ENCODE measurements at regions not wholly inside any gene's neighbourhood (a gene's known extent, or its start where the extent isn't known, plus 50 kb on each side); places are given as distances from the start of the nearest gene placed in this dataset.

DNA sequence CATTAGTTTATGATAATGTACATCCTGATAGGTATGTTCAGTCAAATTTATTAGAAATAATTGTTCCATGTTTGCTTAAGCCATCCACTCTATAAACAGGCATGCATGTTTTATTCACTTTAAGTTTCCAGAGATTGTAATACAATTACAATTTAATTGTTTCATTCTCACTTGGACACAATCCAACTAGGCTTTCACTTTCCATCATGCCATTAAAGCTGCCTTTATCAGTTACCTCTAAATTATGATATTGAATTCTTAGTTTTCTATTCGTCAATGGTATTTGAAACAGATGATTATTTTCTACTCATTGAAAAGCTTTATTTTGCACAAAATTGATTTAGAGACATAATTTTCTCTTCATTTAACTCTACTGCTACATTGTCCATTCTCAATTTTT, 1196.3 kb downstream of the RAPGEF2 start:
- TF ChIP-seq, protein P1, sequence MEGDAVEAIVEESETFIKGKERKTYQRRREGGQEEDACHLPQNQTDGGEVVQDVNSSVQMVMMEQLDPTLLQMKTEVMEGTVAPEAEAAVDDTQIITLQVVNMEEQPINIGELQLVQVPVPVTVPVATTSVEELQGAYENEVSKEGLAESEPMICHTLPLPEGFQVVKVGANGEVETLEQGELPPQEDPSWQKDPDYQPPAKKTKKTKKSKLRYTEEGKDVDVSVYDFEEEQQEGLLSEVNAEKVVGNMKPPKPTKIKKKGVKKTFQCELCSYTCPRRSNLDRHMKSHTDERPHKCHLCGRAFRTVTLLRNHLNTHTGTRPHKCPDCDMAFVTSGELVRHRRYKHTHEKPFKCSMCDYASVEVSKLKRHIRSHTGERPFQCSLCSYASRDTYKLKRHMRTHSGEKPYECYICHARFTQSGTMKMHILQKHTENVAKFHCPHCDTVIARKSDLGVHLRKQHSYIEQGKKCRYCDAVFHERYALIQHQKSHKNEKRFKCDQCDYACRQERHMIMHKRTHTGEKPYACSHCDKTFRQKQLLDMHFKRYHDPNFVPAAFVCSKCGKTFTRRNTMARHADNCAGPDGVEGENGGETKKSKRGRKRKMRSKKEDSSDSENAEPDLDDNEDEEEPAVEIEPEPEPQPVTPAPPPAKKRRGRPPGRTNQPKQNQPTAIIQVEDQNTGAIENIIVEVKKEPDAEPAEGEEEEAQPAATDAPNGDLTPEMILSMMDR (IDR thresholded peaks at IDR 0.05): no peak
- no peak for TF ChIP-seq POLR2A (IDR thresholded peaks at IDR 0.05)

All from ovary (tissue), 3 donors.